Stimulated activated CD8-positive, alpha-beta memory T cell treated with anti-CD3 and anti-CD28 coated beads, Interleukin-15, amount 100 ng/mL, for 4 hours (primary cell): ENCODE measurements at regions not wholly inside any gene's neighbourhood (a gene's known extent, or its start where the extent isn't known, plus 50 kb on each side); places are given as distances from the start of the nearest gene placed in this dataset.

Experiments
- DNase-seq, 2 donors: peaks; one replicate each; pipeline ENCODE4 v3.0.0-alpha.2; 2020; ENCODE audit warnings: low read depth in 2 of 2

- no peak for DNase-seq
Observed at GRCh38 chr5:167771571-167771970, 519.9 kb upstream of the WWC1 start.

- DNase-seq: no peak
Observed at GRCh38 chr5:167773668-167774301, 517.7 kb upstream of the WWC1 start.

- DNase-seq: no peak
Observed at GRCh38 chr5:167777746-167778145, 513.7 kb upstream of the WWC1 start.

GRCh38 chr5:167778228-167778627, 513.2 kb upstream of the WWC1 start:
- DNase-seq: no peak

- no peak for DNase-seq
Observed at GRCh38 chr5:167779644-167780043, 511.8 kb upstream of the WWC1 start.

GRCh38 chr5:167780177-167780576, 511.3 kb upstream of the WWC1 start:
- no peak for DNase-seq

GRCh38 chr5:167783145-167783817, 508.2 kb upstream of the WWC1 start:
- DNase-seq: no peak

- DNase-seq: no peak
Observed at GRCh38 chr5:167785106-167785505, 506.3 kb upstream of the WWC1 start.

GRCh38 chr5:167785901-167786300, 505.5 kb upstream of the WWC1 start:
- DNase-seq: no peak

- no peak for DNase-seq
Observed at GRCh38 chr5:167786871-167787578, 504.4 kb upstream of the WWC1 start.

GRCh38 chr5:167790045-167790444, 501.4 kb upstream of the WWC1 start:
- DNase-seq: no peak

GRCh38 chr5:167790462-167791260, 500.8 kb upstream of the WWC1 start:
- DNase-seq: no peak

GRCh38 chr5:167792514-167792913, 498.9 kb upstream of the WWC1 start:
- DNase-seq: no peak

- no peak for DNase-seq
Observed at GRCh38 chr5:167793700-167794099, 497.7 kb upstream of the WWC1 start.

GRCh38 chr5:167794121-167794520, 497.3 kb upstream of the WWC1 start:
- DNase-seq: no peak

GRCh38 chr5:167796672-167797071, 494.8 kb upstream of the WWC1 start:
- DNase-seq: no peak

GRCh38 chr5:167797933-167798332, 493.5 kb upstream of the WWC1 start:
- no peak for DNase-seq

- no peak for DNase-seq
Observed at GRCh38 chr5:167798448-167798847, 493.0 kb upstream of the WWC1 start.

- DNase-seq: no peak
Observed at GRCh38 chr5:167800427-167800826, 491.0 kb upstream of the WWC1 start.

- no peak for DNase-seq
Observed at GRCh38 chr5:167801999-167802398, 489.4 kb upstream of the WWC1 start.

GRCh38 chr5:167802755-167803431, 488.6 kb upstream of the WWC1 start:
- no peak for DNase-seq
